Keratinocyte (primary cell): ENCODE measurements at regions not wholly inside any gene's neighbourhood (a gene's known extent, or its start where the extent isn't known, plus 50 kb on each side); places are given as distances from the start of the nearest gene placed in this dataset.

Experiments
- DNase-seq: peaks from one replicate; pipeline ENCODE4 v3.0.0-alpha.2; 2011; ENCODE audit warnings: low read depth, missing footprints, low spot score
- FAIRE-seq: peaks from 2 replicates; lab custom pipeline; 2011; peaks lifted over from hg19 to GRCh38; lab: Jason Lieb, UNC
- H2AFZ ChIP-seq: 2 replicates; pipeline ENCODE4 v1.6.0; 2012; ENCODE audit warnings: low read length, control low read depth, inconsistent platforms; ENCODE audit not compliant: control insufficient read depth
- H3K27ac ChIP-seq: 2 replicates; pipeline ENCODE4 v1.5.1; 2011; ENCODE audit warnings: low read length; ENCODE audit not compliant: control insufficient read depth, insufficient read depth
- H3K27me3 ChIP-seq: 3 replicates; pipeline ENCODE4 v1.6.0; 2011; ENCODE audit warnings: low read length; ENCODE audit not compliant: control insufficient read depth, insufficient read depth; ENCODE audit errors: extremely low read depth
- H3K36me3 ChIP-seq, 2 experiments: 2 replicates in 1 of 2; 3 replicates in 1 of 2; pipeline ENCODE4 v1.5.1; 2011; ENCODE audit warnings: low read length in 2 of 2, mild to moderate bottlenecking in 1 of 2; ENCODE audit not compliant: control insufficient read depth in 2 of 2, insufficient read depth in 2 of 2; ENCODE audit errors: extremely low read depth in 1 of 2
- H3K4me1 ChIP-seq: 3 replicates; pipeline ENCODE4 v1.5.1; 2011; ENCODE audit warnings: low read length; ENCODE audit not compliant: control insufficient read depth, insufficient read depth; ENCODE audit errors: extremely low read depth
- H3K4me2 ChIP-seq: 3 replicates; pipeline ENCODE4 v1.6.0; 2011; ENCODE audit warnings: low read depth, low read length; ENCODE audit not compliant: control insufficient read depth, insufficient read depth; ENCODE audit errors: extremely low read depth
- H3K4me3 ChIP-seq, 3 experiments: fragments of 200-600 bp in 1 of 3; sonication (generic) in 1 of 3; 2 replicates in 2 of 3; 3 replicates in 1 of 3; pipeline ENCODE4 v1.5.1; 2011 to 2016; ENCODE audit warnings: low read length in 3 of 3, mild to moderate bottlenecking in 3 of 3, control low read depth in 2 of 3, inconsistent platforms in 1 of 3, low read depth in 1 of 3, mixed read lengths in 1 of 3, mixed run types in 1 of 3, moderate library complexity in 1 of 3; ENCODE audit not compliant: control insufficient read depth in 2 of 3, insufficient read depth in 2 of 3; ENCODE audit errors: extremely low read depth in 1 of 3
- H3K79me2 ChIP-seq: 2 replicates; pipeline ENCODE4 v1.6.0; 2012; ENCODE audit warnings: low read length; ENCODE audit not compliant: control insufficient read depth, insufficient read depth
- H3K9ac ChIP-seq: 3 replicates; pipeline ENCODE4 v1.6.0; 2011; ENCODE audit warnings: low read length; ENCODE audit not compliant: control insufficient read depth, insufficient read depth; ENCODE audit errors: extremely low read depth
- H3K9me1 ChIP-seq: 3 replicates; pipeline ENCODE4 v1.6.0; 2011; ENCODE audit warnings: low read length; ENCODE audit not compliant: control insufficient read depth, insufficient read depth; ENCODE audit errors: extremely low read depth
- H3K9me3 ChIP-seq: 2 replicates; pipeline ENCODE4 v1.5.1; 2012; ENCODE audit warnings: low read depth, low read length; ENCODE audit not compliant: control insufficient read depth
- H4K20me1 ChIP-seq: 3 replicates; pipeline ENCODE4 v1.6.0; 2011; ENCODE audit warnings: low read length; ENCODE audit not compliant: control insufficient read depth, insufficient read depth; ENCODE audit errors: extremely low read depth
- CTCF ChIP-seq, 3 experiments: IDR thresholded peaks in 1 of 3; conservative IDR thresholded peaks in 1 of 3; optimal IDR thresholded peaks in 1 of 3; 2 replicates in 2 of 3; 3 replicates in 1 of 3; pipeline versions ENCODE3 to v1.5.1; 2011; ENCODE audit warnings: low read length in 3 of 3, mild to moderate bottlenecking in 3 of 3, moderate library complexity in 2 of 3, control low read depth in 1 of 3, inconsistent platforms in 1 of 3; ENCODE audit not compliant: insufficient read depth in 2 of 3; ENCODE audit errors: extremely low read depth in 1 of 3
- EZH2 ChIP-seq: IDR thresholded peaks from one replicate; pipeline ENCODE4 v1.6.1; 2012; ENCODE audit warnings: inconsistent platforms, mild to moderate bottlenecking, low read length, moderate library complexity
- dilution Hi-C: fragments of 300-500 bp; cut with MboI; formaldehyde crosslinking; loops from one replicate; pipeline ENCODE4 v1.7.0; 2020; ENCODE audit warnings: low sequenced_read_pairs; ENCODE audit not compliant: extremely low pct_ligation_motif_present

DNA sequence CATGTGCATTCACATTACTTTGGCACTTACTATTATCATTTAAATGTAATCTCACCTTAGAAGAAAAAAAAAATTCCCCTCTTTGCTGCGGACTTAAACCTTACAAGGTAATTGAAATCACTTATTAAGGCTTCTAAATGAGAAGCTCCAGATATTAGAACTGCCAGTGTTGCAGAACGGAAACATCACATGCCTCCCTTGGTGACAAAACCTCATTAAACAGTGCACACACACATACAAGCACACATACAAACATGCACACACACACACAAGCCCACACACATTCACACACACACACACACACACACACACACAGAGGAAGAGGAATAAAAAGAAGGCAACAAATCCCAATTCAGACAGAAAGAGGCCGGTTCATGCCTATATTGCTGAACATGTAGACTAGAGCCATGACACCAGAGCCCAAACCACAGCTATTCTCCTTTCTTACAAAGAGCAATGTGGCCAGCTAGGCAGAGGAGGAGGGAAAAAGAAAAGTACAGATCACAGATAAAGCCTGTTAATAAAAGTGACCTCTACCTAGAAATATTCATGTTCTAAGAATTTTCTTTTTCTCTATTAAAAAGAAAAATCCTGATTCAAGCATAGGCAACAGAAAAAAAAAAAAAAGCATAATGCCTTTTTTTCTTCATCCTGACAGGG lies 405.2 kb upstream of the FLRT2 start:
- FAIRE-seq (no peak), DNase-seq (no peak)
- H3K9ac ChIP-seq, result no peak overlapping the region
- H3K4me2 ChIP-seq, result no peak overlapping the region
- H3K4me3 ChIP-seq, result no peak overlapping the region
- H3K4me1 ChIP-seq, result no peaks in the 10 kb centered on the region
- no peaks in the 10 kb centered on the region for H4K20me1 ChIP-seq
- TF ChIP-seq EZH2, result no peak
- no peak for TF ChIP-seq CTCF (optimal IDR thresholded peaks at IDR 0.05 in 1 of 3, IDR thresholded peaks at IDR 0.05 in 1 of 3, conservative IDR thresholded peaks at IDR 0.05 in 1 of 3; ENCODE audit: extremely low read depth in 1 of 3, insufficient read depth in 2 of 3, low read length in 3 of 3)
- no peaks in the 10 kb centered on the region for H3K9me3 ChIP-seq
- no peaks in the 10 kb centered on the region for H3K9me1 ChIP-seq
- H3K27me3 ChIP-seq, result no peaks in the 10 kb centered on the region
- H3K79me2 ChIP-seq, result no peaks in the 10 kb centered on the region
- H3K36me3 ChIP-seq, result no peaks in the 10 kb centered on the region
- H2AFZ ChIP-seq, result no peak overlapping the region
- dilution Hi-C loops, result no loop called here
- no peak overlapping the region for H3K27ac ChIP-seq

DNA sequence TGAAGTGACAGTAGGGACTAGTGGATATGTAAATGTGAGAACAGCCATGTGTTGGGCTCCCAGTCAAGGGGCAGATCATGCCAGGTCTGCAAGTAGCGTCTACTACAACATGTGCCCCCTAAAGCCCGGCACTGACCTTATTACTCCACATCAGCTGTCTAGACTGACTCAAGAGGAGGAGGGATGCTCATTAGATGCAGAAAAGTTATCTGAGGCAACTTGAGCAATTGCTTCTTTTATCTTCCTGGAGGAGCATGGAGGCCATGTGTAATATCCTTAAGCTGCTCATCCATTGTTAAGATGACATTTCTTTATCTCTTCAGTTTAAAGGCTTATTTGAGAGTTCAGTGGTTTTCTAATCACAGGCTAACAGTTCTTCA lies 404.7 kb upstream of the FLRT2 start:
- Histone ChIP-seq H3K27me3 (no peaks in the 10 kb centered on the region), H4K20me1 (no peaks in the 10 kb centered on the region), H3K4me2 (no peak overlapping the region), H3K9ac (no peak overlapping the region), H3K4me1 (no peaks in the 10 kb centered on the region), H3K27ac (no peak overlapping the region), H3K79me2 (no peaks in the 10 kb centered on the region), H3K36me3 (no peaks in the 10 kb centered on the region), H3K4me3 (no peak overlapping the region), H3K9me3 (no peaks in the 10 kb centered on the region), H2AFZ (no peak overlapping the region), H3K9me1 (no peaks in the 10 kb centered on the region)
- DNase-seq (no peak), FAIRE-seq (no peak)
- dilution Hi-C loops, result no loop called here
- no peak for TF ChIP-seq CTCF (optimal IDR thresholded peaks at IDR 0.05 in 1 of 3, IDR thresholded peaks at IDR 0.05 in 1 of 3, conservative IDR thresholded peaks at IDR 0.05 in 1 of 3; ENCODE audit: extremely low read depth in 1 of 3, insufficient read depth in 2 of 3, low read length in 3 of 3)
- no peak for TF ChIP-seq EZH2
